AG08396 (cell line): ENCODE measurements at regions not wholly inside any gene's neighbourhood (a gene's known extent, or its start where the extent isn't known, plus 50 kb on each side); places are given as distances from the start of the nearest gene placed in this dataset.

ENCODE experiments used
- DNase-seq: peaks from one replicate; pipeline ENCODE4 v3.0.0; 2012; ENCODE audit warnings: low spot score, mixed read lengths

GRCh38 chr18:77520767-77521166 lies 271.1 kb downstream of the GALR1 start:
- no peak for DNase-seq

DNA sequence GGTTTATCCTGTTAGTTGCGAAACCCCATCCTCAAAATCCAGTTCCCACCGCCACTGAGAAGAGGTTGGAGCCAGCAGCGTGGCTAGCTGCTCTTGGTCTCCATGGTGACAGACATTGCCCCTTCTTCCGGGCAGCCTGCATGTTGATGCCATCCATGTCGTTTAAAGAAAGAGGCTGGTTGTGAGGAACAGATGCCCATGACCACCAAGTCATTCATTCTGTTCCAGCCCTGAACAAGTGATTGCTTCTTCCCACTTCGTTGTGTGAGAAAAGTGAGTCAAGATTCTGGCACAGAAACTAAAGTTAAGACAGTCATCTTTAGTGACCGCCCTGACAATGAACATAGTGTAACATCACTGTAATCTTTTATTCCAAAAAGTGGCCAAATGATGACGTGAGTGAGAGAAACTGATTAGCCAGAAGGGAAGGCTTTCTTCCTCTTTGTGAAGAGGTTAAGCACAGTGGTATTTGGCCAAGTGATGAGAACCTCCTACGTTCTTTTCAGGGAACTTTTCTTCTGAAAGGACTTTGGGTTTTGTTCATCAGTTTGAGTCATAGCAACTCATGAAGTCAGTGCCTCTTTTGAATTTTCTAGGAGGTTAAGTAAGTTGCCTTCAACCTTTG lies 272.5 kb downstream of the GALR1 start:
- no peak for DNase-seq

GRCh38 chr18:77524909-77525308 lies 275.3 kb downstream of the GALR1 start:
- no peak for DNase-seq

- DNase-seq = no peak
Observed at GRCh38 chr18:77526962-77527361, 277.3 kb downstream of the GALR1 start.

- no peak for DNase-seq
Observed at GRCh38 chr18:77528872-77529271, 279.2 kb downstream of the GALR1 start.

DNA sequence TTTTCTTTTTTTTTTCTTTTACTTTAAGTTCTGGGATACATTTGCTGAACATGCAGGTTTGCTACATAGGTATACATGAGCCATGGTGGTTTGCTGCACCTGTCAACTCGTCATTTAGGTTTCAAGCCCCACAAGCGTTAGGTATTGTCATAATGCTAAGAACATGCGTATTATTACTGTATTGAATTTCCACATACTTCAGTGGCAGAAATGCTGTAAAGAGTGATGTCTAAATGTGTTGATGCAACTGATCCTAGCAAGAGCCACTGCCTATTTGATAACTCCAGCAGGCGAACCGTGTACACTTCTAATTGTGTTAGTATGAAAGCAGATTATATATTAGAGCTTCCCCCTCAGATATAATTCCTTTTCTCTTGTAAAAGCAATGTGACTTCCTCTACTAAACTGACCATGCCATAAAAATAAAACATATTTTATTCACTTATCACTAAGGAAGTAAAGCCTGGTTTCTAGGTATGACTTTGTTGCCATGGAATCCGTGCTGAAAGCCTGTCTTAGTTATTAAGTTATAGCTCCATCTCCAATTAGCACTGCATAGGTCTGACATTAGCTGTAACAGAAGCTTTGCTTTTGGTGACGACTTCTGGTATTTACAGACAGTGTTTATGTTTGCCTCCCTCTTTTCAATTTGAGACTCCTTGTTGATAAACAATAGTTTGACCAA lies 280.0 kb downstream of the GALR1 start:
- no peak for DNase-seq

DNA sequence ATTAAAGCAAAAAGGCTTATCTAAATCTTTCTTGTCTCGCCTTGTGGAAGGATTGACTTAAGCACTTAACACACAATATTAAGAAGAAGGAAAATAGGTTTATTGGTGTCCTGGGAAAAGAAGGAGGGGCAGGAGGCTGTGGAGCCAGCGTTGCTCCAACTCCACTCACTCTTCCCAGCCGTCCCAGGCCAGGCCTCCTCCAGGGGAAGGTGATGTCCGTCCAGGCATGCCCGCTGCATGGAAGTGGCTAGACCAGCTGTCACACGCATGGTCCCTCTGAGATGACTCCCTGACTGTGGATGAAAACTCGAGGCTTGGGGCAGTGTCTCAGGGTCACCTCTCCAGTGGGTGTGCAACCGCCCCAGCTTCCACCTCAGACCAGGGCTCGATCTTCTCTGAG lies 281.1 kb downstream of the GALR1 start:
- no peak for DNase-seq

- no peak for DNase-seq
Observed at GRCh38 chr18:77539860-77540259, 290.2 kb downstream of the GALR1 start.

GRCh38 chr18:77544792-77545191 lies 295.1 kb downstream of the GALR1 start:
- no peak for DNase-seq

GRCh38 chr18:77547757-77548156 lies 298.1 kb downstream of the GALR1 start:
- DNase-seq = no peak

DNA sequence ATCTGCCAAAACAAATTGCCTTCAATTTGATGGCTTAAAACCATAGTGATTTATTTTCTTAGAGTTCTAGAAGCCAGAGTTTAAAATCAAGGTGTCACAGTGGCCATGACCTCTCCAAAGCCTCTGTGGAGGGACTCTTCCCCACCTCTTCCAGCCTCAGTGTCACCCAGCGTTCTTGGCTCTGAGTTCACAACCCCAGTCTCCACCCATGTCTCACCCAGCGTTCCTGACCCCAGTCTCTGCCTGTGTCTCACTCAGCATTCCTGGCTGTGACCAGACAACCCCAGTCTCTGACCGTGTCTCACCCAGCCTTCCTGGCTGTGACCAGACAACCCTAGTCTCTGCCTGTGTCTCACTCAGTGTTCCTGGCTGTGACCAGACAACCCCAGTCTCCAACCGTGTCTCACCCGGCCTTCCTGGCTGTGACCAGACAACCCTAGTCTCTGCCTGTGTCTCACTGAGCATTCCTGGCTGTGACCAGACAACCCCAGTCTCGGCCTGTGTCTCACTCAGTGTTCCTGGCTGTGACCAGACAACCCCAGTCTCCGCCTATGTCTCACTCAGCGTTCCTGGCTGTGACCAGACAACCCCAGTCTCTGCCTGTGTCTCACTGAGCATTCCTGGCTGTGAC lies 299.3 kb downstream of the GALR1 start:
- no peak for DNase-seq

- DNase-seq = no peak
Observed at GRCh38 chr18:77550625-77551024, 301.0 kb downstream of the GALR1 start.

GRCh38 chr18:77551055-77551454 lies 301.4 kb downstream of the GALR1 start:
- no peak for DNase-seq

DNA sequence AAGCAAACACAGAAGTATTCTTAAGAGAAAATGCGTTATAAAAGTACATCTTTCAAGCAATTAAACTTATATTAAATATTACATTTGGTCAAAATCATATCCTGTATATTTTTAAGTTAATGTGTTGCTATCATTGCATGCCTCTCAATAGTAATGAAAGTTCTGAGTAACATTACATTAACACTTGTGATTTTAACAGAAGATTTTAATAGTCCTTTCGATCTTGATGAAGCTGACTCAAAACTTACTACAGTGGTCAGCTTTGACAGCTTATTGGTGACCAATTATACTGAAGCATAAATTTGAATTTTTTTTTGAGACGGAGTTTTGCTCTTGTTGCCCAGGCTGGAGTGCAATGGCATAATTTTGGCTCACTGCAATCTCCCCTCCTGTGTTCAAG lies 303.3 kb downstream of the GALR1 start:
- no peak for DNase-seq

- DNase-seq = no peak
Observed at GRCh38 chr18:77554061-77554460, 304.4 kb downstream of the GALR1 start.

DNA sequence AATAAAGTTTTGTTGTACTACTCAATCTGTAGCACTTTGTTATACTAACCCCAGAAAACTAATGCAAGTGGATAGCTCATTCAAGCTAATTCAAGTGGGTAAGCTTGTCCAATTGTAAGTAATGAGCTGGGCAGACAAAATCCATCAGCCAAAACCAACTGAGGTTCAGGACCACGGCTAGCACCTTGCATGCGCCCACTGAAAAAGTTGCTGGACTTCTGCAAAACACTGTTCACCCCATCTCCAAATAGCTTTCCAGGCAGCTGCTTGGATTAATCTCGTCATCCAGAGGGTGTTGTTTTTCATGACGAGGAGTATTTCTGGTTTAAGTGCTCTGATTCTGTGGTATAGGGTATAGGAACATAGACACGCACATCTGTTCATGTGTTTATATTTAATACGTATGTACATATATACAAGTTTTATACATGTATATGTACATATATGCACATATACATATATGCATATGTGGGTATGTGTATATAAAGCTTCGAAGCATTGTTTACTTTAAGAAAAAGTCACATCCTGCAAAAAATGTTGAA lies 307.5 kb downstream of the GALR1 start:
- no peak for DNase-seq

GRCh38 chr18:77559274-77559910 lies 309.7 kb downstream of the GALR1 start:
- DNase-seq = no peak

- no peak for DNase-seq
Observed at GRCh38 chr18:77560341-77560992, 310.8 kb downstream of the GALR1 start.

DNA sequence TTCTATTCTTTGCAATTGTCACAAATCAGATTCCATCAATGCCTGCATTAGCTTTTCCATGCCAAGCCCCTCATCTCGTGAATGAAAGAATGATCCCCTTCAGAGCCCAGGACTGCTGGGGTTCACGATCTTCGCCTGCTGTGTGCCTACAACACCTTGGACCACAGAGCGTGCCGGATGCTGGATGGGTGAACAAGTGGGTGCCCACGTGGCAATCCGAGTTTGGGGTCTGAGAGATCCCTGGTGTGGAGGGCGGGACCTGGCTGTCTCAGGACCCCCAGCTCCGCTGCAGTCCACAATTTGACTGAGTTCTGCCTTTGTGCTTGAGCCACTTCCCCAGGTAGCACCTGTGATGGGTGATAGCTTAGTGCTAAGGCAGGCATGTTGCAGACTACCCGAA lies 317.0 kb downstream of the GALR1 start:
- DNase-seq = no peak

- no peak for DNase-seq
Observed at GRCh38 chr18:77567205-77567604, 317.6 kb downstream of the GALR1 start.

- DNase-seq = no peak
Observed at GRCh38 chr18:77571743-77572142, 322.1 kb downstream of the GALR1 start.

- DNase-seq = no peak
Observed at GRCh38 chr18:77572537-77572936, 322.9 kb downstream of the GALR1 start.
